Liver (tissue), 8 donors: ENCODE measurements at regions not wholly inside any gene's neighbourhood (a gene's known extent, or its start where the extent isn't known, plus 50 kb on each side); places are given as distances from the start of the nearest gene placed in this dataset.

Experiments used
- DNase-seq: peaks from one replicate; pipeline ENCODE4 v3.0.0-alpha.2; 2017; ENCODE audit warnings: low spot score
- H3K27ac ChIP-seq, 2 donors: one replicate each; pipeline ENCODE4 v1.7.0; 2013; ENCODE audit warnings: inconsistent platforms in 2 of 2, low read length in 2 of 2, control low read depth in 1 of 2, low read depth in 1 of 2, mild to moderate bottlenecking in 1 of 2
- H3K27me3 ChIP-seq, 4 donors: one replicate each; pipeline versions ENCODE4 v1.6.1 to v1.7.0; 2013; ENCODE audit warnings: low read length in 3 of 4, inconsistent platforms in 1 of 4, mild to moderate bottlenecking in 1 of 4, moderate library complexity in 1 of 4; ENCODE audit not compliant: control insufficient read depth in 4 of 4, insufficient read depth in 4 of 4
- H3K36me3 ChIP-seq, 4 donors: one replicate each; pipeline versions ENCODE4 v1.6.1 to v1.7.0; 2013; ENCODE audit warnings: low read length in 3 of 4, mild to moderate bottlenecking in 3 of 4, low read depth in 1 of 4, moderate library complexity in 1 of 4; ENCODE audit not compliant: control insufficient read depth in 4 of 4, insufficient read depth in 3 of 4
- H3K4me1 ChIP-seq, 4 donors: one replicate each; pipeline versions ENCODE4 v1.6.1 to v1.7.0; 2013; ENCODE audit warnings: low read length in 3 of 4, mild to moderate bottlenecking in 3 of 4, moderate library complexity in 1 of 4; ENCODE audit not compliant: control insufficient read depth in 4 of 4, insufficient read depth in 4 of 4
- H3K4me3 ChIP-seq, 3 donors: one replicate each; pipeline versions ENCODE4 v1.6.1 to v1.7.0; 2013; ENCODE audit warnings: low read length in 3 of 3, control low read depth in 1 of 3, low read depth in 1 of 3, mild to moderate bottlenecking in 1 of 3
- H3K9ac ChIP-seq, 2 donors: one replicate each; pipeline ENCODE4 v1.7.0; 2013; ENCODE audit warnings: low read length in 2 of 2, mild to moderate bottlenecking in 2 of 2, moderate library complexity in 2 of 2, control low read depth in 1 of 2, low read depth in 1 of 2
- H3K9me3 ChIP-seq, 4 donors: one replicate each; pipeline versions ENCODE4 v1.6.1 to v1.7.0; 2013; ENCODE audit warnings: low read length in 3 of 4; ENCODE audit not compliant: control insufficient read depth in 4 of 4
- EGR1 ChIP-seq, 2 donors: IDR thresholded peaks; 2 replicates each; pipeline ENCODE4 v1.6.1; 2016 to 2018; ENCODE audit warnings: antibody characterized with exemption in 2 of 2, low read depth in 2 of 2
- FOXA1 ChIP-seq: IDR thresholded peaks from 2 replicates; pipeline ENCODE4 v1.6.1; 2016; ENCODE audit warnings: antibody characterized with exemption
- HNF4A ChIP-seq, 2 donors: conservative IDR thresholded peaks; 2 replicates each; pipeline ENCODE4 v1.6.1; 2016; ENCODE audit warnings: antibody characterized with exemption in 2 of 2, mild to moderate bottlenecking in 2 of 2
- HNF4G ChIP-seq: IDR thresholded peaks from 2 replicates; pipeline ENCODE4 v1.6.1; 2016; ENCODE audit warnings: antibody characterized with exemption
- JUND ChIP-seq, 2 donors: IDR thresholded peaks; 2 replicates each; pipeline ENCODE4 v1.6.1; 2016; ENCODE audit warnings: antibody characterized with exemption in 2 of 2
- MAX ChIP-seq: IDR thresholded peaks from 2 replicates; pipeline ENCODE4 v1.6.1; 2016; ENCODE audit warnings: antibody characterized with exemption
- NR2F2 ChIP-seq: IDR thresholded peaks from 2 replicates; pipeline ENCODE4 v1.6.1; 2016; ENCODE audit warnings: antibody characterized with exemption
- RAD21 ChIP-seq, 2 donors: IDR thresholded peaks; 2 replicates each; pipeline ENCODE4 v1.6.1; 2016; ENCODE audit warnings: antibody characterized with exemption in 2 of 2, mild to moderate bottlenecking in 2 of 2
- REST ChIP-seq: IDR thresholded peaks from 2 replicates; pipeline ENCODE4 v1.6.1; 2016; ENCODE audit warnings: antibody characterized with exemption, mild to moderate bottlenecking
- RXRA ChIP-seq, 2 donors: IDR thresholded peaks; 2 replicates each; pipeline ENCODE4 v1.6.1; 2017 to 2018; ENCODE audit warnings: antibody characterized with exemption in 2 of 2, mild to moderate bottlenecking in 1 of 2
- SP1 ChIP-seq: IDR thresholded peaks from 2 replicates; pipeline ENCODE4 v1.6.1; 2018; ENCODE audit warnings: antibody characterized with exemption, mild to moderate bottlenecking
- TAF1 ChIP-seq: conservative IDR thresholded peaks from 2 replicates; pipeline ENCODE4 v1.6.1; 2016; ENCODE audit warnings: antibody characterized with exemption, mild to moderate bottlenecking
- WGBS: extraction: QIAGEN DNeasy Blood & Tissue Kit; methylation state at CpG from one replicate; pipeline ENCODE4 v1.1.7; 2013; 5-methylcytosine and 5-hydroxymethylcytosine counted together
- TF ChIP-seq, protein P1 (sequence below): fragments of 150-350 bp; IDR thresholded peaks from 2 replicates; pipeline ENCODE4 v1.5.1; 2017; ENCODE audit warnings: improper control_type of control experiment, low read depth, low read length; ENCODE audit not compliant: missing input control
- TF ChIP-seq, protein P2 (sequence below): IDR thresholded peaks from 2 replicates; pipeline ENCODE4 v1.6.1; 2016; ENCODE audit warnings: antibody characterized with exemption
- TF ChIP-seq, protein P3 (sequence below): IDR thresholded peaks from 2 replicates; pipeline ENCODE4 v1.6.1; 2016; ENCODE audit warnings: antibody characterized with exemption
- donor health status: healthy.
- donor health status: healthy.
- donor health status: healthy.
- donor health status: healthy.
- donor health status: healthy.

GRCh38 chr3:78077178-78077577 lies 1037.3 kb downstream of the ROBO2 start (continued):
- TF ChIP-seq, protein P1, sequence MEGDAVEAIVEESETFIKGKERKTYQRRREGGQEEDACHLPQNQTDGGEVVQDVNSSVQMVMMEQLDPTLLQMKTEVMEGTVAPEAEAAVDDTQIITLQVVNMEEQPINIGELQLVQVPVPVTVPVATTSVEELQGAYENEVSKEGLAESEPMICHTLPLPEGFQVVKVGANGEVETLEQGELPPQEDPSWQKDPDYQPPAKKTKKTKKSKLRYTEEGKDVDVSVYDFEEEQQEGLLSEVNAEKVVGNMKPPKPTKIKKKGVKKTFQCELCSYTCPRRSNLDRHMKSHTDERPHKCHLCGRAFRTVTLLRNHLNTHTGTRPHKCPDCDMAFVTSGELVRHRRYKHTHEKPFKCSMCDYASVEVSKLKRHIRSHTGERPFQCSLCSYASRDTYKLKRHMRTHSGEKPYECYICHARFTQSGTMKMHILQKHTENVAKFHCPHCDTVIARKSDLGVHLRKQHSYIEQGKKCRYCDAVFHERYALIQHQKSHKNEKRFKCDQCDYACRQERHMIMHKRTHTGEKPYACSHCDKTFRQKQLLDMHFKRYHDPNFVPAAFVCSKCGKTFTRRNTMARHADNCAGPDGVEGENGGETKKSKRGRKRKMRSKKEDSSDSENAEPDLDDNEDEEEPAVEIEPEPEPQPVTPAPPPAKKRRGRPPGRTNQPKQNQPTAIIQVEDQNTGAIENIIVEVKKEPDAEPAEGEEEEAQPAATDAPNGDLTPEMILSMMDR, result no peak
- TF ChIP-seq HNF4A (conservative IDR thresholded peaks at IDR 0.05) (no peak), SP1 (no peak), EGR1 (IDR thresholded peaks at IDR 0.05; ENCODE audit: low read depth in 2 of 2) (no peak)

- WGBS, result 78% methylated on average over 2 of the region's 2 CpGs
- DNase-seq, result no peak
- H3K27me3 ChIP-seq, result no peaks in the 10 kb centered on the region
- no peaks in the 10 kb centered on the region for H3K9me3 ChIP-seq
- no peak for TF ChIP-seq HNF4A (conservative IDR thresholded peaks at IDR 0.05)
- no peak for TF ChIP-seq RXRA (IDR thresholded peaks at IDR 0.05)
- TF ChIP-seq RAD21 (IDR thresholded peaks at IDR 0.05), result no peak
- TF ChIP-seq, protein P2, sequence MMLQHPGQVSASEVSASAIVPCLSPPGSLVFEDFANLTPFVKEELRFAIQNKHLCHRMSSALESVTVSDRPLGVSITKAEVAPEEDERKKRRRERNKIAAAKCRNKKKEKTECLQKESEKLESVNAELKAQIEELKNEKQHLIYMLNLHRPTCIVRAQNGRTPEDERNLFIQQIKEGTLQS, result no peak
- TF ChIP-seq, protein P3, sequence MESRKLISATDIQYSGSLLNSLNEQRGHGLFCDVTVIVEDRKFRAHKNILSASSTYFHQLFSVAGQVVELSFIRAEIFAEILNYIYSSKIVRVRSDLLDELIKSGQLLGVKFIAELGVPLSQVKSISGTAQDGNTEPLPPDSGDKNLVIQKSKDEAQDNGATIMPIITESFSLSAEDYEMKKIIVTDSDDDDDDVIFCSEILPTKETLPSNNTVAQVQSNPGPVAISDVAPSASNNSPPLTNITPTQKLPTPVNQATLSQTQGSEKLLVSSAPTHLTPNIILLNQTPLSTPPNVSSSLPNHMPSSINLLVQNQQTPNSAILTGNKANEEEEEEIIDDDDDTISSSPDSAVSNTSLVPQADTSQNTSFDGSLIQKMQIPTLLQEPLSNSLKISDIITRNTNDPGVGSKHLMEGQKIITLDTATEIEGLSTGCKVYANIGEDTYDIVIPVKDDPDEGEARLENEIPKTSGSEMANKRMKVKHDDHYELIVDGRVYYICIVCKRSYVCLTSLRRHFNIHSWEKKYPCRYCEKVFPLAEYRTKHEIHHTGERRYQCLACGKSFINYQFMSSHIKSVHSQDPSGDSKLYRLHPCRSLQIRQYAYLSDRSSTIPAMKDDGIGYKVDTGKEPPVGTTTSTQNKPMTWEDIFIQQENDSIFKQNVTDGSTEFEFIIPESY, result no peak
- no peak for TF ChIP-seq HNF4G
- no peak for TF ChIP-seq REST
- TF ChIP-seq, protein P1, result no peak
- TF ChIP-seq JUND (IDR thresholded peaks at IDR 0.05), result no peak
- TF ChIP-seq NR2F2, result no peak
- no peak for TF ChIP-seq TAF1
- no peak for TF ChIP-seq FOXA1
- TF ChIP-seq MAX, result no peak
- no peak for TF ChIP-seq SP1
- H3K36me3 ChIP-seq, result no peaks in the 10 kb centered on the region
- no peaks in the 10 kb centered on the region for H3K4me1 ChIP-seq
- no peak overlapping the region for H3K27ac ChIP-seq
- no peak overlapping the region for H3K4me3 ChIP-seq
- H3K9ac ChIP-seq, result no peak overlapping the region
These were observed 1037.9 kb downstream of the ROBO2 start for GRCh38 chr3:78077842-78078241.
